Transverse colon (tissue), 4 donors: ENCODE measurements at regions not wholly inside any gene's neighbourhood (a gene's known extent, or its start where the extent isn't known, plus 50 kb on each side); places are given as distances from the start of the nearest gene placed in this dataset.
A peak's percentile ranks its signal among the peaks of the same experiment; 100 is the strongest.

Source experiments
- DNase-seq: peaks from one replicate; pipeline ENCODE4 v3.0.0-alpha.2; 2019
- H3K27ac ChIP-seq, 4 donors: fragments of 200-600 bp; sonication (generic); 2 replicates each; pipeline ENCODE4 v1.5.1; 2016 to 2018; ENCODE audit warnings: inconsistent platforms in 4 of 4
- H3K27me3 ChIP-seq: fragments of 200-600 bp; sonication (generic); 2 replicates; pipeline ENCODE4 v1.5.1; 2017; ENCODE audit warnings: inconsistent platforms
- H3K36me3 ChIP-seq, 4 donors: fragments of 200-600 bp; sonication (generic); 2 replicates each; pipeline ENCODE4 v1.5.1; 2017 to 2019; ENCODE audit warnings: inconsistent platforms in 4 of 4
- H3K4me1 ChIP-seq, 4 donors: fragments of 200-600 bp; sonication (generic); 2 replicates each; pipeline ENCODE4 v1.5.1; 2017 to 2020; ENCODE audit warnings: inconsistent platforms in 4 of 4
- H3K4me3 ChIP-seq, 4 donors: fragments of 200-600 bp; sonication (generic); 1 replicate in 1 of 4; 2 replicates in 3 of 4; pipeline versions ENCODE4 v1.5.1 to v1.6.1; 2017 to 2019; ENCODE audit warnings: inconsistent platforms in 4 of 4
- H3K9me3 ChIP-seq, 2 donors: fragments of 200-600 bp; sonication (generic); 2 replicates each; pipeline ENCODE4 v1.5.1; 2017 to 2019; ENCODE audit warnings: inconsistent platforms in 2 of 2
- EP300 ChIP-seq: sonication (generic); formaldehyde crosslinking; IDR thresholded peaks from one replicate; pipeline ENCODE4 v1.6.1; 2017; ENCODE audit warnings: antibody characterized with exemption, low read depth
- POLR2A ChIP-seq: fragments of 450-650 bp; IDR thresholded peaks from one replicate; pipeline ENCODE4 v1.6.1; 2016; ENCODE audit warnings: antibody characterized with exemption, mild to moderate bottlenecking, moderate library complexity
- POLR2AphosphoS5 ChIP-seq, 3 donors: sonication (generic); formaldehyde crosslinking; IDR thresholded peaks; one replicate each; pipeline ENCODE4 v1.6.1; 2016; ENCODE audit warnings: antibody characterized with exemption in 3 of 3
- WGBS, 2 donors: methylation state at CpG; one replicate each; pipeline ENCODE4 v1.1.5; 2018; ENCODE audit warnings: low coverage in 1 of 2; 5-methylcytosine and 5-hydroxymethylcytosine counted together
- in situ Hi-C, 4 donors: fragments of 200-750 bp; cut with MboI; loops; one replicate each; pipeline versions ENCODE4 v1.15.0 to v1.15.1; 2017; ENCODE audit warnings: low sequenced_read_pairs in 3 of 4, low pct_ligation_motif_present in 1 of 4, low pct_unique_long_range_greater_than_20kb in 1 of 4
- intact Hi-C: fragments of 100-400 bp; cut with DNase I; formaldehyde crosslinking; loops from one replicate; pipeline ENCODE4 v1.15.1; 2023; ENCODE audit warnings: low total_unique reads
- TF ChIP-seq, protein P1 (sequence below), 5 experiments: fragments of 200-600 bp in 3 of 5; fragments of 450-650 bp in 2 of 5; sonication (generic) in 3 of 5; IDR thresholded peaks; 1 replicate in 2 of 5; 2 replicates in 3 of 5; pipeline ENCODE4 v1.5.1; 2016 to 2017; ENCODE audit warnings: antibody characterized with exemption in 5 of 5, inconsistent platforms in 3 of 5, mild to moderate bottlenecking in 2 of 5, moderate library complexity in 1 of 5

DNA sequence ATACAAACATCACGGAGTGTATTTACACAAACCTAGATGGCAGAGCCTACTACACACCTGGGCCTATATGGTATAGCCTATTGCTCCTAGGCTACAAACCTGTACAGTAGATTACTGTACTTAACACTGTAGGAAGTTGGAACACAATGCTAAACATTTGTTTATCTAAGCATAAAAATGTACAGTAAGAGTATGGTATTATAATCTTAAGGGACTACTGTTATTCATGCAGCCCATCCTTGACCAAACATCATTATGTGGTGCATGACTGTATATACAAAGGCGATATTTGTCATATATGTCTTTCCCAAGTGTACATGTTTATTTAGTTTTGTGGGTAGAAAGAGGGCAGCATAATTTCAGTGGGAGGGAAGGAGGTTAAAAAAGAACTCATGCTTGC, 177.7 kb upstream of the FSTL5 start:
- no peak for DNase-seq
- Histone ChIP-seq H3K36me3 (no peaks in the 10 kb centered on the region), H3K4me3 (no peak overlapping the region), H3K9me3 (no peaks in the 10 kb centered on the region), H3K27me3 (no peaks in the 10 kb centered on the region), H3K4me1 (no peaks in the 10 kb centered on the region), H3K27ac (peak overlapping the region in 1 of 4 donors; percentile 17)
- in situ Hi-C loops (no loop called here), intact Hi-C loops (no loop called here)
- TF ChIP-seq, protein P1, sequence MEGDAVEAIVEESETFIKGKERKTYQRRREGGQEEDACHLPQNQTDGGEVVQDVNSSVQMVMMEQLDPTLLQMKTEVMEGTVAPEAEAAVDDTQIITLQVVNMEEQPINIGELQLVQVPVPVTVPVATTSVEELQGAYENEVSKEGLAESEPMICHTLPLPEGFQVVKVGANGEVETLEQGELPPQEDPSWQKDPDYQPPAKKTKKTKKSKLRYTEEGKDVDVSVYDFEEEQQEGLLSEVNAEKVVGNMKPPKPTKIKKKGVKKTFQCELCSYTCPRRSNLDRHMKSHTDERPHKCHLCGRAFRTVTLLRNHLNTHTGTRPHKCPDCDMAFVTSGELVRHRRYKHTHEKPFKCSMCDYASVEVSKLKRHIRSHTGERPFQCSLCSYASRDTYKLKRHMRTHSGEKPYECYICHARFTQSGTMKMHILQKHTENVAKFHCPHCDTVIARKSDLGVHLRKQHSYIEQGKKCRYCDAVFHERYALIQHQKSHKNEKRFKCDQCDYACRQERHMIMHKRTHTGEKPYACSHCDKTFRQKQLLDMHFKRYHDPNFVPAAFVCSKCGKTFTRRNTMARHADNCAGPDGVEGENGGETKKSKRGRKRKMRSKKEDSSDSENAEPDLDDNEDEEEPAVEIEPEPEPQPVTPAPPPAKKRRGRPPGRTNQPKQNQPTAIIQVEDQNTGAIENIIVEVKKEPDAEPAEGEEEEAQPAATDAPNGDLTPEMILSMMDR (IDR thresholded peaks at IDR 0.05) = no peak
- TF ChIP-seq EP300 = no peak
- no peak for TF ChIP-seq POLR2AphosphoS5 (IDR thresholded peaks at IDR 0.05)
- TF ChIP-seq POLR2A = no peak
- WGBS, 2 donors = 26 to 38% methylated on average over 2 of the region's 2 CpGs

DNA sequence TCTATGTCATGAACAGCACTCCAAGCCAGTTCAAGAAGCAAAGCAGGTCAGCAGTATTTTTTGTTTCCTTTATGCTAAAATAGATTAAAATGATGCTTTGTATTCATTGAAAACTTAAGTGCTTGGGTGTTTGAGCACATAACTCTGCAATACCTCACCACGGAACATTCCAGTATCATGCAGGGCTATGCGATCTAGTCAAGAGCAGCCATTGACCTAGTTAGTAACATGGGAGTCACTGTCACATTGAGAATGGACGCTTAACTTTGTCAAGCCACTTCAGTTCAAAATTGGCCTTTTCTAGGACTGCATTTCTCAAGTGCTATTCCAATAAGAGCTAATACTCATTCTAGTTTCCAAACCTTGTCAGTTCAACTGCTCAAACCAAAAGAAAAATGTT, 160.1 kb upstream of the FSTL5 start:
- H3K9me3 ChIP-seq = no peaks in the 10 kb centered on the region
- in situ Hi-C loops = no loop called here
- H3K4me3 ChIP-seq = no peak overlapping the region

DNA sequence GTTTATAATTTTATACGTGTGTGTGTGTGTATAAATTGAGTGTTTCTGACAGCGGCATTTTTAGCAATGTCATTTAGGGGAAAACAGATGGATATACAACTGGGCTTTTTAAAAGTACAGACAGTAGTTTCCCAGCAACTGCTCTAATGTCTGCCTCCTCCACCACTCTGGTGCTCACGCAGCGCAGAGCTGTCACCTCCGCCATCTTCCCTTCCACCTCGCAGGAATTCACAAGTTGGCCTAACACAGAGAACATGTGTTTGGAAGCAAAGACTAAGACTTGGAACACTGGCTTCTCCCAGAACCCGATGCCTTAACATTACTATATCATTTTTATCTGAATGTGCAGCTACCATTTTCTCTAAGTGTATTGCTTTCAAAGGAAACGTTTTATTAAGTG, 158.3 kb upstream of the FSTL5 start:
- Histone ChIP-seq H3K4me3 (no peak overlapping the region), H3K4me1 (no peaks in the 10 kb centered on the region), H3K9me3 (no peaks in the 10 kb centered on the region), H3K36me3 (no peaks in the 10 kb centered on the region), H3K27ac (no peak overlapping the region), H3K27me3 (no peaks in the 10 kb centered on the region)
- no peak for DNase-seq
- intact Hi-C loops (no loop called here), in situ Hi-C loops (no loop called here)
- WGBS, 2 donors = 79 to 87% methylated on average over 8 of the region's 8 CpGs
- TF ChIP-seq, protein P1 (IDR thresholded peaks at IDR 0.05) = no peak
- no peak for TF ChIP-seq POLR2A
- no peak for TF ChIP-seq EP300
- no peak for TF ChIP-seq POLR2AphosphoS5 (IDR thresholded peaks at IDR 0.05)

More for the DNA sequence above, 160.1 kb upstream of the FSTL5 start:
- no peak overlapping the region for H3K27ac ChIP-seq
- DNase-seq = no peak
- no peaks in the 10 kb centered on the region for H3K4me1 ChIP-seq
- intact Hi-C loops = no loop called here
- TF ChIP-seq EP300 = no peak
- TF ChIP-seq POLR2A = no peak
- no peak for TF ChIP-seq POLR2AphosphoS5 (IDR thresholded peaks at IDR 0.05)
- TF ChIP-seq, protein P1 (IDR thresholded peaks at IDR 0.05) = no peak
- WGBS, 2 donors = 90 to 100% methylated on average over 2 to 3 of the region's 3 CpGs
- no peaks in the 10 kb centered on the region for H3K27me3 ChIP-seq
- no peaks in the 10 kb centered on the region for H3K36me3 ChIP-seq

DNA sequence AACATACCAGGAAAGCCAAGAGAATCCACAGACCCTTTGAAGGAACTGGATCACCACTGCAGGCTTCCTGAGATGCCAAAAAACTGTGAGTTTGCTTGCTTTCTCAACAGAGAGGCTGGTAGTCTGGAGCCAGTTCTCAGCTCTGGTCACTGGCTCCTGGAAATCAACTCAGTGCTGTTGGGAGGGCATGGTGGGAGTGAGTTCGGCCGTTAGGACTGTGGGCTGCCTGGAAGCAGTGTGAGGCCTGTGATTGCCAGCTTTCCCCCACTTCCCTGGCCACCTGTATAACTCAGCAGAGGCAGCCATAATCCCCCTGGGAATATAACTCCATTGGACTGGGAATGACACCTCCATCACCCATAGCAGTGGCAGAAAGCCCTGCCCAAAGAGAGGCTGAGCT, 122.0 kb upstream of the FSTL5 start:
- TF ChIP-seq EP300 (no peak), POLR2A (no peak), POLR2AphosphoS5 (IDR thresholded peaks at IDR 0.05) (no peak)
- TF ChIP-seq, protein P1 (IDR thresholded peaks at IDR 0.05) = no peak
- Histone ChIP-seq H3K4me1 (no peaks in the 10 kb centered on the region), H3K36me3 (no peaks in the 10 kb centered on the region), H3K27me3 (no peaks in the 10 kb centered on the region), H3K9me3 (no peaks in the 10 kb centered on the region), H3K27ac (no peak overlapping the region), H3K4me3 (no peak overlapping the region)
- in situ Hi-C loops (no loop called here), intact Hi-C loops (no loop called here)
- WGBS, 2 donors = 92% methylated on average over 2 of the region's 2 CpGs; no CpG with 5 or more reads in 1 of the 2 donors
- DNase-seq = no peak
